Heart right ventricle (tissue), 16 donors: ENCODE measurements at regions not wholly inside any gene's neighbourhood (a gene's known extent, or its start where the extent isn't known, plus 50 kb on each side); places are given as distances from the start of the nearest gene placed in this dataset.

ENCODE experiments used
- ATAC-seq, 8 donors: fragments of 200-7000 bp; cut with Tn5 transposase; one replicate each; pipeline ENCODE4 v1.9.1; 2020; ENCODE audit warnings: mild to moderate bottlenecking in 8 of 8, moderate library complexity in 8 of 8, moderate number of reproducible peaks in 1 of 8
- DNase-seq, 2 donors: peaks; one replicate each; pipeline ENCODE4 v3.0.0-alpha.2; 2020
- H3K27ac ChIP-seq, 10 donors: fragments of 200-600 bp; sonication (generic) in 2 of 10; one replicate each; pipeline versions ENCODE4 v1.5.0 to v1.8.0; 2020 to 2022; ENCODE audit warnings: mild to moderate bottlenecking in 3 of 10
- H3K27me3 ChIP-seq, 7 donors: fragments of 200-600 bp; one replicate each; pipeline ENCODE4 v1.8.0; 2021 to 2022; ENCODE audit warnings: mild to moderate bottlenecking in 2 of 7
- H3K36me3 ChIP-seq, 9 donors: fragments of 200-600 bp; sonication (generic) in 1 of 9; one replicate each; pipeline versions ENCODE4 v1.5.0 to v1.8.0; 2020 to 2022; ENCODE audit warnings: mild to moderate bottlenecking in 2 of 9
- H3K4me1 ChIP-seq, 9 donors: fragments of 200-600 bp; sonication (generic) in 1 of 9; one replicate each; pipeline versions ENCODE4 v1.5.0 to v1.8.0; 2020 to 2022; ENCODE audit warnings: mild to moderate bottlenecking in 4 of 9
- H3K4me3 ChIP-seq, 10 donors: fragments of 200-600 bp; sonication (generic) in 2 of 10; one replicate each; pipeline versions ENCODE4 v1.5.0 to v1.8.0; 2020 to 2022; ENCODE audit warnings: mild to moderate bottlenecking in 7 of 10, moderate library complexity in 2 of 10
- H3K9me3 ChIP-seq, 11 donors: fragments of 200-600 bp in 10 of 11; sonication (generic) in 2 of 11; one replicate each; pipeline versions ENCODE4 v1.5.0 to v1.8.0; 2013 to 2022; ENCODE audit warnings: mild to moderate bottlenecking in 2 of 11, control low read depth in 1 of 11, moderate library complexity in 1 of 11
- WGBS, 2 donors: extraction: QIAGEN DNeasy Blood & Tissue Kit; methylation state at CpG; one replicate each; pipeline ENCODE4 v1.1.7; 2013; ENCODE audit warnings: inconsistent platforms in 1 of 2; 5-methylcytosine and 5-hydroxymethylcytosine counted together
- intact Hi-C, 10 donors: fragments of 100-400 bp; cut with DNase I; formaldehyde crosslinking; loops; one replicate each; pipeline versions ENCODE4 v1.11.1 to v1.14.2; 2022
- TF ChIP-seq, protein P1 (sequence below), 9 donors: fragments of 200-600 bp; sonication (generic) in 2 of 9; IDR thresholded peaks; one replicate each; pipeline versions ENCODE4 v1.5.0 to v1.8.0; 2021 to 2022; ENCODE audit warnings: antibody characterized with exemption in 9 of 9, mild to moderate bottlenecking in 5 of 9, moderate library complexity in 1 of 9
- donor health status: Arrhythmogenic right ventricular cardiomyopathy.
- donor health status: ischemic (EF 13 %, LVEDD 7.1; RV severe dilation, severe dysfunction).
- donor health status: healthy with polysubstance abuse.
- donor health status: DM: no; HTN: yes; CAD: no.
- donor health status: DM: no; HTN: no; CAD: no.
- donor health status: ischemic (EF 25% LVEDD 6.9; RV normal size, moderate dysfunction).
- donor health status: ischemic (EF 25% LVEDD 5.7; RV mildly dilated, moderate dysfunction).
- donor health status: healthy.
- donor health status: DM: yes; HTN: yes; CAD: no.
- donor health status: Ischemic cardiomyopathy.
- donor health status: ischemic (EF 35%, LVEDD 5.7; RV mildly dilated, moderate dysfunction).
- donor health status: nonischemic (EF 11% LVEDD 7.7; RV severe dilation, severe dysfunction).
- donor health status: DM: yes; HTN: yes; CAD: no.
- donor health status: PGD.
- donor health status: ischemic (EF 29% LVEDD 5.4; RV normal size, mild dysfunction).
- donor health status: nonischemic (EF 23%, LVEDD 6.1; RV moderate dilation, normal function).

DNA sequence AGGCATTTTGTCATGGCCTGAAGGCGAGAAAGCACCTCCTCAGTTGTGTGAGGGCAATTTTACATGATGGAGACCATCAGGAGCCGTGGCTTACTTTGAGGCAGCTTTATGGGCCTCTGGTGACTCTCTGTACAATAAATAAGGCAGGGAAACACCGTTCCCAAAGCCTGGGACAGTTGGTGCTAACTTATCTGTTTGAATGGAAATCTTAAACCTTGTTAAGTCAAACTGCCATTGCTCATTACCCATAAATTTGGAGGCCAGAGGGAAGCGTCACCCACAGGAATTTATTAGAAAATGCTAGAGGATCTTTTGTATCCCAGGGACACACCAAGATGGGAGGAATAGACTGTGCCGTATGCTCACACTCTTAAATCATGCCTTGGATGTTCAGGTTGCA lies 1156.9 kb downstream of the BRD1 start:
- Histone ChIP-seq H3K4me1 (no peaks in the 10 kb centered on the region), H3K4me3 (no peak overlapping the region), H3K27me3 (peaks cover 0 to 18% (median 0%) of the 10 kb centered on the region in 7 donors), H3K9me3 (peaks cover 0 to 33% (median 15%) of the 10 kb centered on the region in 11 donors), H3K36me3 (no peaks in the 10 kb centered on the region), H3K27ac (no peak overlapping the region)
- no peak for DNase-seq
- WGBS, 2 donors = 74 to 82% methylated on average over 5 of the region's 5 CpGs
- intact Hi-C loops = no loop called here
- no peak for ATAC-seq
- TF ChIP-seq, protein P1, sequence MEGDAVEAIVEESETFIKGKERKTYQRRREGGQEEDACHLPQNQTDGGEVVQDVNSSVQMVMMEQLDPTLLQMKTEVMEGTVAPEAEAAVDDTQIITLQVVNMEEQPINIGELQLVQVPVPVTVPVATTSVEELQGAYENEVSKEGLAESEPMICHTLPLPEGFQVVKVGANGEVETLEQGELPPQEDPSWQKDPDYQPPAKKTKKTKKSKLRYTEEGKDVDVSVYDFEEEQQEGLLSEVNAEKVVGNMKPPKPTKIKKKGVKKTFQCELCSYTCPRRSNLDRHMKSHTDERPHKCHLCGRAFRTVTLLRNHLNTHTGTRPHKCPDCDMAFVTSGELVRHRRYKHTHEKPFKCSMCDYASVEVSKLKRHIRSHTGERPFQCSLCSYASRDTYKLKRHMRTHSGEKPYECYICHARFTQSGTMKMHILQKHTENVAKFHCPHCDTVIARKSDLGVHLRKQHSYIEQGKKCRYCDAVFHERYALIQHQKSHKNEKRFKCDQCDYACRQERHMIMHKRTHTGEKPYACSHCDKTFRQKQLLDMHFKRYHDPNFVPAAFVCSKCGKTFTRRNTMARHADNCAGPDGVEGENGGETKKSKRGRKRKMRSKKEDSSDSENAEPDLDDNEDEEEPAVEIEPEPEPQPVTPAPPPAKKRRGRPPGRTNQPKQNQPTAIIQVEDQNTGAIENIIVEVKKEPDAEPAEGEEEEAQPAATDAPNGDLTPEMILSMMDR (IDR thresholded peaks at IDR 0.05) = no peak

- Histone ChIP-seq H3K4me3 (no peak overlapping the region), H3K9me3 (peaks cover 0 to 33% (median 15%) of the 10 kb centered on the region in 11 donors), H3K36me3 (no peaks in the 10 kb centered on the region), H3K4me1 (no peaks in the 10 kb centered on the region), H3K27me3 (peaks cover 0 to 18% (median 0%) of the 10 kb centered on the region in 7 donors), H3K27ac (no peak overlapping the region)
- WGBS, 2 donors = 84 to 90% methylated on average over 23 of the region's 23 CpGs
- no peak for ATAC-seq
- no peak for DNase-seq
- intact Hi-C loops = loop anchor here in 1 of 10 donors (1.0 kb wide), 1 partner anchor 31 kb away; no protein-coding TSS in a partner anchor
- TF ChIP-seq, protein P1 (IDR thresholded peaks at IDR 0.05) = no peak
Measured at GRCh38 chr22:48669986-48670716, 1157.5 kb downstream of the BRD1 start.

DNA sequence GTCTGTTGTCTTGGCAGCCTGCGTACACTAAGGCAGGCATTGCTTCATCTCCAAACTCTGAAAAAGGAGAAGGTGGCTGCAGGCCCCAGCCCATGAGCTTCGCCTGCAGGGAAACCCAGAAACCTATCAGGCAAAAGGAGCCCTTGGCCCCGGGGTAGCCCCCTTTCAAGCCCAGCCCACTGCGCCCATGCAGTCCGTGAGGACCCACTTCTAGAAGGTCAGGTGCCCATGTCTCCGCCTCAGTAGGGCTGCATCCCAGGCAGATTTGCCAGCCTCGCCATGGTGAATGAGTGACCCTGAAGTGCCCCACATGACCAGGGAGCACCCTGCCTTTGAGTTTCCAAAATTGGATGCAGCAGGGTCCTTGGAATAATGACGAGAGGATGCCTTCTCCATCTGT lies 1158.4 kb downstream of the BRD1 start:
- H3K27me3 ChIP-seq = peaks cover 0 to 18% (median 0%) of the 10 kb centered on the region in 7 donors
- TF ChIP-seq, protein P1 (IDR thresholded peaks at IDR 0.05) = no peak
- H3K36me3 ChIP-seq = no peaks in the 10 kb centered on the region
- intact Hi-C loops = loop anchor here in 1 of 10 donors (1.0 kb wide), 1 partner anchor 32 kb away; no protein-coding TSS in a partner anchor
- peaks cover 0 to 39% (median 15%) of the 10 kb centered on the region in 11 donors for H3K9me3 ChIP-seq
- DNase-seq = no peak
- H3K4me3 ChIP-seq = no peak overlapping the region
- WGBS, 2 donors = 72 to 89% methylated on average over 8 of the region's 8 CpGs
- H3K27ac ChIP-seq = no peak overlapping the region
- no peaks in the 10 kb centered on the region for H3K4me1 ChIP-seq
- no peak for ATAC-seq

DNA sequence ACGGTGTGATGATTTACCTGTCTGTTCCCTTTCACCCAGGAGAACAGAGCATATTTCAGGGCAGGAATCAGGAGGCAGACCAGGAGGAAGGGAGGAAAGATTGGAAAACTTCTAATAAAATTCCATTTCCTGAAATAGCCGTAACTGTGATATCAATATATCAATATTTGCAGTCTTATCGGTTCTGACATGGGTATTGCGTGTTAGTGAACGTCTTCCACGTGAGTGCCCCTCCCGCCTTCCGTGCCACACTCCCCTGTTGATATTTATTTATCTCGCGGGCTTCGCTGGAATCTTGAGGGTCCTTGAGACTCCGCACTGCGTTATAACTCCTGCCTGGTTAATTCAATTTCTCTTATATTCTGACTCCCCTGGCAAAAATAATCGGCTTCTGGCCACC lies 1160.4 kb downstream of the BRD1 start:
- H3K36me3 ChIP-seq = no peaks in the 10 kb centered on the region
- H3K4me1 ChIP-seq = no peaks in the 10 kb centered on the region
- no peak overlapping the region for H3K4me3 ChIP-seq
- no peak for ATAC-seq
- no peak overlapping the region for H3K27ac ChIP-seq
- peaks cover 0 to 37% (median 11%) of the 10 kb centered on the region in 11 donors for H3K9me3 ChIP-seq
- 84 to 87% methylated on average over 14 of the region's 14 CpGs for WGBS, 2 donors
- intact Hi-C loops = no loop called here
- H3K27me3 ChIP-seq = peaks cover 0 to 18% (median 5%) of the 10 kb centered on the region in 7 donors
- DNase-seq = no peak
- TF ChIP-seq, protein P1 (IDR thresholded peaks at IDR 0.05) = no peak
